Thymus (tissue), 11 donors: ENCODE measurements at regions not wholly inside any gene's neighbourhood (a gene's known extent, or its start where the extent isn't known, plus 50 kb on each side); places are given as distances from the start of the nearest gene placed in this dataset.
"Not testable (repeated sequence)": the region's sequence is repeated elsewhere in the genome, so short reads cannot be mapped to it uniquely, and the experiment has no call there.

Experiments
- DNase-seq, 9 donors: peaks; one replicate each; pipeline ENCODE4 v3.0.0-alpha.2; 2013; ENCODE audit warnings: low spot score in 9 of 9, low read depth in 6 of 9, missing footprints in 1 of 9
- H3K27ac ChIP-seq, 2 donors: one replicate each; pipeline ENCODE4 v1.5.1; 2013; ENCODE audit warnings: control low read depth in 1 of 2, low read depth in 1 of 2, low read length in 1 of 2, mild to moderate bottlenecking in 1 of 2, moderate library complexity in 1 of 2
- H3K27me3 ChIP-seq, 2 donors: one replicate each; pipeline ENCODE4 v1.5.1; 2013; ENCODE audit warnings: low read length in 1 of 2; ENCODE audit not compliant: control insufficient read depth in 2 of 2, insufficient read depth in 1 of 2
- H3K36me3 ChIP-seq, 2 donors: one replicate each; pipeline ENCODE4 v1.5.1; 2013; ENCODE audit warnings: low read length in 1 of 2, mild to moderate bottlenecking in 1 of 2, moderate library complexity in 1 of 2; ENCODE audit not compliant: control insufficient read depth in 2 of 2, insufficient read depth in 2 of 2
- H3K4me1 ChIP-seq, 2 donors: one replicate each; pipeline ENCODE4 v1.5.1; 2013; ENCODE audit warnings: low read length in 2 of 2; ENCODE audit not compliant: control insufficient read depth in 2 of 2, insufficient read depth in 2 of 2
- H3K4me3 ChIP-seq, 2 donors: one replicate each; pipeline ENCODE4 v1.5.1; 2013; ENCODE audit warnings: low read length in 2 of 2, control low read depth in 1 of 2, mild to moderate bottlenecking in 1 of 2
- H3K9me3 ChIP-seq, 2 donors: one replicate each; pipeline ENCODE4 v1.5.1; 2013; ENCODE audit warnings: low read length in 1 of 2, mild to moderate bottlenecking in 1 of 2; ENCODE audit not compliant: control insufficient read depth in 2 of 2, insufficient read depth in 1 of 2
- WGBS: extraction: QIAGEN DNeasy Blood & Tissue Kit; methylation state at CpG from one replicate; pipeline ENCODE4 v1.1.7; 2013; 5-methylcytosine and 5-hydroxymethylcytosine counted together
- donor health status: healthy.

DNA sequence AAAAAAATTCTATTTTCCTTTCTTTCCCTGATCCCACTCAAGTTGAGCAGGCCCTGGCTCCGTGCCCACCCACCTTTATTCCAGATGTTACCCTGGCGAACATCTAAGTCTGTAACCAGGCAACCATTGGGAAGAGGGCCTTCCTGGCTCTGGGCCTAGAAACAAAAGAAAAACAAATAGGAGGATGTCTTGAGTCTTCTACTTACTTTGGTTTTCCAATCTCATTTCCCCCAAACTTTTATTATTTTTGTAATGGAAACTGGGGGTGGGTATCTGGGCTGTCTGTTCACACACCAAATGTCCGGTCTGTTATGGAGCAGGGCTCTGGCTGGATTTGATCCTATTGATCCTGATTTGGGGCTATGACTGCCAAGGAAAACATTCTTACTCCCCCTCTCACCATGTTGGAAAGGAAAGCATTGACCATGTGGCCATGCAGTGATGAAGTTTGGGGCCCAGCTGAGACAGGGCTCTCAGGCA, 744.1 kb downstream of the DHX35 start:
- H3K4me1 ChIP-seq, result no peaks in the 10 kb centered on the region
- no peaks in the 10 kb centered on the region for H3K27me3 ChIP-seq
- DNase-seq, result no peak
- H3K9me3 ChIP-seq, result no peaks in the 10 kb centered on the region
- no peak overlapping the region for H3K27ac ChIP-seq
- no peak overlapping the region for H3K4me3 ChIP-seq
- WGBS, result 90% methylated on average over 3 of the region's 3 CpGs
- H3K36me3 ChIP-seq, result no peaks in the 10 kb centered on the region

DNA sequence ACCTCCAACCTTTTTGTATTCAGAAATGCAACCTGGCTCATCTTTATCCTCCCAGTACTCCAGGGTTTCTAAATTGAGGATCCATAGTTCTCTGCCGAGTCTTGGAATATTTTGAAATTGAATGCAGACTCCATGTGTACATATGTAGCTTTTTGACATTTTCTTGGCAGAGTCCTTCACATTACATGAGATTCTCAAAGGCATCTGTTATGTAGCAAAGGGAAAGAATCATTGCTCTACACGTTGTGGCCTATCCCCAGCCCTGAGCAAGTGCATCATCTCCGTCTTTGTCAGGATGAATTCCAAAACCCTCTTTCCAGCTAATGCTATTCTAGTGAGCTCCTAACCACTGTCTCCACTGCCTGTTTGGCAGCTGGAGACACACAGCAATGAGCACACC, 742.9 kb downstream of the DHX35 start:
- WGBS, result 88% methylated on average over 3 of the region's 3 CpGs
- Histone ChIP-seq H3K27ac (no peak overlapping the region), H3K36me3 (no peaks in the 10 kb centered on the region), H3K4me3 (no peak overlapping the region), H3K9me3 (no peaks in the 10 kb centered on the region), H3K27me3 (no peaks in the 10 kb centered on the region), H3K4me1 (no peaks in the 10 kb centered on the region)
- no peak for DNase-seq

DNA sequence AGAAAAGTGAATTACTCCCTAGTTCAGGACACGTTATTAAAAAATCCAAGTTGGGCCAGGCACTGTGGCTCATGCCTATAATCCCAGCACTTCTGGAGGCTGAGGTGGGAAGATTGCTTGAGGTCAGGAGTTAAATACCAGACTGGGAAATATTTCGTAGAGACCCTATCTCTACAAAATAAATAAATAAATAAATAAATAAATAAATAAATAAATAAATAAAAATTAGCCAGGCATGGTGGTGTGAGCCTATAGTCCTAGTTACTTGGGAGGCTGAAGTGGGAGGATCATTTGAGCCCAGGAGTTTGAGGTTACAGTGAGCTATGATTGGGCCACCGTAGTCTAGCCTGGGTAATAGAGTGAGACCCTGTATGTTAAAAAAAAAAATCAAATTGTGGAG, 741.2 kb downstream of the DHX35 start:
- DNase-seq, H3K4me1 ChIP-seq, H3K36me3 ChIP-seq, H3K27me3 ChIP-seq, H3K9me3 ChIP-seq, H3K27ac ChIP-seq, H3K4me3 ChIP-seq: not testable (repeated sequence)
- WGBS, result 95% methylated on average over 3 of the region's 3 CpGs

DNA sequence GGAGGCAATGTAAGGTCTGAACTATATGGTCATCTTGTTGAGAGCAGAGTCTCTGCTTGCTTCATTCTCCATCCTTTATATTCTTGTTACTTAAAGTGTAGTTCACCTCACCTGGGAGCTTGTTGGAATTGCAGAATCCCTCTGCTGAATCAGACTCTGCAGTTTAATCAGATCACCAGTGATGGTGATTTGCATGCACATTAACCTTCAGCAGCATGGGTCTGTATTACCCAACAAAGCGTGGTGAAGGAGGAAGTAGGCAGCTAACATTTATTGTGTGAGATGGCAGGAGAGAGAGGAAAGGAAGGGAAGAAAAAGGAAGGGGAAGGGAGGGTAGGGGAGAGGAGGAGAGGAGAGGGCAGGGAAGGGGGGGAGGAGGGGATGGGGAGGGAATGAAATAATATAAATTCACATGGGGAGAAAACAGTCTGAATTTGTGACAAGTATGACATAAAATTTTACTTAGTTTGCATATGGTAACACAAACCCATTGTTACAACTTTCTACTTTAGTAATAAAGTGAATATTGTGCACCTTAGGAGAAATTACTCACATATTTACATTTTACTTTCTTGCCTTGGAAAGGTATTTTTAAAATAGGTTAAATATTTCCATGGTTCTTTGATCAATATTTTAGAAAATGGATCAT, 740.7 kb downstream of the DHX35 start:
- H3K27ac ChIP-seq, result no peak overlapping the region
- 16% methylated on average over 1 of the region's 1 CpG for WGBS
- H3K4me1 ChIP-seq, result no peaks in the 10 kb centered on the region
- no peak for DNase-seq
- no peaks in the 10 kb centered on the region for H3K27me3 ChIP-seq
- no peaks in the 10 kb centered on the region for H3K9me3 ChIP-seq
- H3K36me3 ChIP-seq, result no peaks in the 10 kb centered on the region
- no peak overlapping the region for H3K4me3 ChIP-seq

DNA sequence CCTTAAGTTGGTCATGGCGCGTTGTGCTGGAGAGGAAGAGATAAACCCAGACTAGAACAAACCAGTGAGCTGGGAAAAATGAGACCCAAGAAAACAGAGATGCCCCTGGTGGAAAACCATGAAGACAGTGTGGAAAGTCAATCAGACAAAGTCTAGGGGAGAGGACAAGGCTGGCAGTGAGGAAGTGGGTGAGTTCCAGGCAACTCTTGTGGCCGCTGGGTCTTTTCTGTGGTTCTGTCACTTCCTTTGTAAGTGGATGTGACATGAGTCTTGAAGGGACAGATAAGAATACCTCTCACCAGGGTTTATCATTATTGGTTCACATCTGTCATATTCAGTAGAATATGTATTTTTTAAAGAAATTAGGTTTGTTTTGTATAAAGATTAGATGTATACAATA, 738.4 kb downstream of the DHX35 start:
- Histone ChIP-seq H3K4me1 (no peaks in the 10 kb centered on the region), H3K36me3 (no peaks in the 10 kb centered on the region), H3K9me3 (no peaks in the 10 kb centered on the region), H3K27ac (no peak overlapping the region), H3K4me3 (no peak overlapping the region), H3K27me3 (no peaks in the 10 kb centered on the region)
- 61% methylated on average over 3 of the region's 3 CpGs for WGBS
- no peak for DNase-seq

DNA sequence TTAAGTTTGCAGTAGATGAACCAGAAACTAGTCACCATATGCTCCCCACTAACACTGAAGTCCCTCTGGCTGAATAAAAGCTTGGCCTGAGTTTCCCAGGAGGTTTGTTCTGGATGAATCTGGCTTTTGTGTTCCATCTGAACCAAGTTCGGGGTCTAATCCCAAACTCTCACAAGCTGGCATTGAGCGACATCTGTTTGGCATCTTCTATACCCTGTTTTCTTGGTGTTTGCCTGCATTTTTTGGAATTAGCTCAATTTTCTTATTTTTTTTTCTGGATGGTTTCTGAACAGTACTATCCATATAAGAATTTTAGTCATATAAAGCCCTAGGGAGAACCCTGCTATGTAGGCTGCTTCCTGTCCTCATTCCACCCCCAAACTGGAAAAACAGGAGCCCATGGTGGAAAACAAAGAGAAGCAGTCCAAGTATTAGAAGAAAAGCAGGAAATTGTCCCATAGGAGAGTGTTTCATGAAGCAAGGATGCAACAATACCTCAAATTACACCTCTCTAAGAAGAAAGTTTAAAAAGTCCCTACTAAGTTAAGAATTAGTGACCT, 737.1 kb downstream of the DHX35 start:
- 89% methylated on average over 2 of the region's 2 CpGs for WGBS
- Histone ChIP-seq H3K9me3 (no peaks in the 10 kb centered on the region), H3K27ac (no peak overlapping the region), H3K4me3 (no peak overlapping the region), H3K36me3 (no peaks in the 10 kb centered on the region), H3K4me1 (no peaks in the 10 kb centered on the region), H3K27me3 (no peaks in the 10 kb centered on the region)
- no peak for DNase-seq

DNA sequence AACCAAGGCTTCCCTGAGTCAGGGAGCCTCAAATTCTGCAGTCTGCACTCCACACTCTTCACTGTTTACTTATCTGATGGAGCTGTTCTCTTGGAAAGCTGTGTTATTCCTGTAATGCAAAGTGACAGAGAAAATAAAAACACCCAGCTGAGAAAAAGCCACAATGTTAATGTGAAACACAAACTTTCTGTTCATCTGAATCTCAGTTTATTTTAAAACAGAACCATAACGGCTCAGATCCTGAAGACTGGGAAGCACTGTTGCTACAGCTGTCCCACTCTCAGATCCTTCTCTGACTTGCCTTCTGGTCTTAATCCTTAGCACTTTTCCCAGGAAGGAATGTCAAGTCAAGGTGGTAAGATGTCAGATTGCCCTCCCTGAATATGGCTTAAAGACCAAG, 736.6 kb downstream of the DHX35 start:
- Histone ChIP-seq H3K36me3 (no peaks in the 10 kb centered on the region), H3K27me3 (no peaks in the 10 kb centered on the region), H3K4me3 (no peak overlapping the region), H3K4me1 (no peaks in the 10 kb centered on the region), H3K27ac (no peak overlapping the region), H3K9me3 (no peaks in the 10 kb centered on the region)
- WGBS, result 87% methylated on average over 1 of the region's 1 CpG
- no peak for DNase-seq

DNA sequence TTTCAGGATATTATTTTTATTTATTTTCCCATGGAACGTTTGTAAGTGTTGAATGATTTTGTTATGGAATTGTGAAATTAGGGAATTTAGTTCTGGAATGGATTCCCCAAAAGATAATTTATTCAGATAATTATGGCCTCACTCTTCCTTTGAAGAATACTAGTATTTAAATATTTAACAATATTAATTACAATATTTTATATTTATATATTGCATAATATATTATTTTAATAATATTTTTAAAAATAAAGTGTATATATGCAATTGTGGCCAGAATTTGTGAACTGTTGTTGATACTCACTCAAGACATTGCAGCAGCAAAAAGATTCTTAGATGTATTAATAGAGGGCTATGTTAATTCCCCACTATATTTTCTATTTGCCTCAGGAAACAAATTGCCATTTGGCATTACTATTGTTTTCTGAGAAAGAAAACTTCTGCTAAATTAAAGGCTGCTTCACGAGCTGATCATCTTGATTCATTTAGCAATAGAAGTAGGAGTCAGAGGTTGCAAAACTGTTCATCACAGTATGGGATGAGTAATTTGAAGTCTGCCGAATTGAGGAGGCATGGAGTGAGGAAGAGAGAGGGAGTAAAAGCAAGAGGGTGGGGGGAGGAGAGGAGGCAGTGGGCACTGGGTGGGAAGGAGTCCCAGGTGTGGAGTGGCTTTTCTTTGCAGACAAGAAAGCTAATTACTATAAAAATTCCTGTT, 729.2 kb downstream of the DHX35 start:
- no peaks in the 10 kb centered on the region for H3K27me3 ChIP-seq
- H3K36me3 ChIP-seq, result no peaks in the 10 kb centered on the region
- H3K9me3 ChIP-seq, result no peaks in the 10 kb centered on the region
- no peak overlapping the region for H3K4me3 ChIP-seq
- no peak for DNase-seq
- no peaks in the 10 kb centered on the region for H3K4me1 ChIP-seq
- H3K27ac ChIP-seq, result no peak overlapping the region
- WGBS, result 77% methylated on average over 3 of the region's 3 CpGs

DNA sequence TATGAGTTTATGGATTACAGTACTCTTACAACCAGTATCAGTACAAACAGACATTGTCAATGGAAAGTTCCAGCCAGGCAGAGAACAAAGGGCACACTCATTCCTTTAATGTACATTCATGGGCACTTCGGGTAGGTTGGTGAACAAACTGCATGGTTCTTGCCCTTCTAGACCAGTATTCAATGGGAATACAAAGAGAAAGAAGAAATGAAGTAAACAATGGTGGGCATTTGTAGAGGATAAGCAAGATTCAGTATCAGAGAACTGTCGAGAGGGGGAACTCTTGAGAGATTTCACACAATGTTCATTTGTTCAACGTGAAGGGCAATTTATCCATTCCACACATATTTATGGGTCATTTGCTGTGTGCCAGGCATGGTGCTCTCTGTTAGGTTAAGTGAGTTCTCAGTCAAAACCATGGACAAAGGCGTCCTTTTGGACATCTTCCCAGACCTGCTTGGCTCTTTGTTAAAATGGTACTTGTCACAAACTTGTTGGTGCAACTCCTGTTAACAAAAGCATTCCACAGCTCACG, 714.8 kb downstream of the DHX35 start:
- Histone ChIP-seq H3K36me3 (no peaks in the 10 kb centered on the region), H3K4me3 (no peak overlapping the region), H3K27me3 (no peaks in the 10 kb centered on the region), H3K4me1 (no peaks in the 10 kb centered on the region), H3K27ac (no peak overlapping the region), H3K9me3 (no peaks in the 10 kb centered on the region)
- DNase-seq, result no peak
- 73% methylated on average over 5 of the region's 5 CpGs for WGBS
